DND-41 (cell line): ENCODE measurements at regions not wholly inside any gene's neighbourhood (a gene's known extent, or its start where the extent isn't known, plus 50 kb on each side); places are given as distances from the start of the nearest gene placed in this dataset.

Experiments
- EZH2 ChIP-seq: IDR thresholded peaks from 3 replicates; pipeline ENCODE4 v1.6.1; 2012; ENCODE audit warnings: borderline replicate concordance, low read depth, mild to moderate bottlenecking, moderate library complexity, low read length, inconsistent platforms; ENCODE audit not compliant: severe bottlenecking
- TF ChIP-seq, protein P1 (sequence below): IDR thresholded peaks from 2 replicates; pipeline ENCODE4 v1.5.1; 2012; ENCODE audit warnings: borderline replicate concordance, low read length, moderate library complexity, mild to moderate bottlenecking; ENCODE audit not compliant: poor library complexity, severe bottlenecking; ENCODE audit errors: extremely low read depth

DNA sequence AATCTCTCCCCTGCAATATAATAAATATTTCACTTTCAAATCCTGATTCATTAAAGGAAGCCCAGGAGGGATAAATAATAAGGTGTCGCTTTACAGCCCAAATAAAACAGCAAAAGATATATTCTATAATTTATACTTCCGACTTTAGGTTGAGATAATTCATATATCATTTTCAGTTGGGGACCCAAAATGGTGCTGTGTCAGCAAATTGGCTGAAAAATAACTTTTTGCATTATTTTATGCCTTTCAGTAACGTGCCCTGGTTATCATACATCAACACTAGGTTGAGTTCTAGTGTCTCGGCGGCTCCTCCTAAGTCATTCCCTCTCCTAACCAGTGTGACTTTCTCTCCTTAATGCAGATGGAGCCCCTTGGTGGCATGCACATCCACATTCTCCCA is 278.2 kb downstream of the NXPE2 start:
- TF ChIP-seq, protein P1, sequence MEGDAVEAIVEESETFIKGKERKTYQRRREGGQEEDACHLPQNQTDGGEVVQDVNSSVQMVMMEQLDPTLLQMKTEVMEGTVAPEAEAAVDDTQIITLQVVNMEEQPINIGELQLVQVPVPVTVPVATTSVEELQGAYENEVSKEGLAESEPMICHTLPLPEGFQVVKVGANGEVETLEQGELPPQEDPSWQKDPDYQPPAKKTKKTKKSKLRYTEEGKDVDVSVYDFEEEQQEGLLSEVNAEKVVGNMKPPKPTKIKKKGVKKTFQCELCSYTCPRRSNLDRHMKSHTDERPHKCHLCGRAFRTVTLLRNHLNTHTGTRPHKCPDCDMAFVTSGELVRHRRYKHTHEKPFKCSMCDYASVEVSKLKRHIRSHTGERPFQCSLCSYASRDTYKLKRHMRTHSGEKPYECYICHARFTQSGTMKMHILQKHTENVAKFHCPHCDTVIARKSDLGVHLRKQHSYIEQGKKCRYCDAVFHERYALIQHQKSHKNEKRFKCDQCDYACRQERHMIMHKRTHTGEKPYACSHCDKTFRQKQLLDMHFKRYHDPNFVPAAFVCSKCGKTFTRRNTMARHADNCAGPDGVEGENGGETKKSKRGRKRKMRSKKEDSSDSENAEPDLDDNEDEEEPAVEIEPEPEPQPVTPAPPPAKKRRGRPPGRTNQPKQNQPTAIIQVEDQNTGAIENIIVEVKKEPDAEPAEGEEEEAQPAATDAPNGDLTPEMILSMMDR, result no peak
- TF ChIP-seq EZH2, result no peak
